GM18519 (cell line): ENCODE measurements at regions not wholly inside any gene's neighbourhood (a gene's known extent, or its start where the extent isn't known, plus 50 kb on each side); places are given as distances from the start of the nearest gene placed in this dataset.
"Not testable (repeated sequence)": the region's sequence is repeated elsewhere in the genome, so short reads cannot be mapped to it uniquely, and the experiment has no call there.

ENCODE experiments used
- ATAC-seq: cut with Tn5 transposase; IDR thresholded peaks from one replicate; pipeline ENCODE4 v1.9.1; 2021; ENCODE audit warnings: mild to moderate bottlenecking, moderate library complexity; ENCODE audit not compliant: unreplicated experiment, low FRiP score

DNA sequence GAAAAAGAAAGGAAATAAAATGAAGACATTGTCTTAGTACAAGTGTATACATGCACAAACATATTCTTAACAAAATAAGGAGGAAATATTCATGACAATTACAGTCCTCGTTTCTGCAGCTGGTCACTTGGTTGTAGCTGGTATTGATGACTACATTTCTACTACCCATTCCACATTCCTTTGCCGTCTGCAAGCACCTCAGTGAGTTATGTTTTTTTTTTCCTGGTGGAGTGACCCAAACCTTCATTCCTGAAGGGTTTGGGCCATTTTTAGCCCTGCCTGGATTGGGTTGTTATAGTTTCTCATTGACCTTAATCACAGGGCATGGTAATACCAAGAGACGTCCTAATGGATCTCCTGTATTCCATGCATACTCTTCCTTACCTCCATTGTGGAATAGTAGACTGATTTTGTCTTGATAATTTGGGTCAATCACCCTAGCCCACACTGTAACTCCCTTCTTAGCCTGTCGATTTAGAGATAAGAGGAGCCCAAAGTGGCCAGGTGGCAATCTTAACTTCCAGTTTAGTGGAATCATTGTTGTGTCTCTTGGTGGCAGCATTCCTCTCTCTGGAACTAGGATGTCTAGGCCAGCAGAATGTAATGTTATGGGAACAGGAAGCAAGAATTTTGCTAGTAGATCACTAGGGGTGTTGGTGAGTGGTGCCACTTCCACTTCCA, 86.4 kb upstream of the LCORL start:
- not testable (repeated sequence) for ATAC-seq

DNA sequence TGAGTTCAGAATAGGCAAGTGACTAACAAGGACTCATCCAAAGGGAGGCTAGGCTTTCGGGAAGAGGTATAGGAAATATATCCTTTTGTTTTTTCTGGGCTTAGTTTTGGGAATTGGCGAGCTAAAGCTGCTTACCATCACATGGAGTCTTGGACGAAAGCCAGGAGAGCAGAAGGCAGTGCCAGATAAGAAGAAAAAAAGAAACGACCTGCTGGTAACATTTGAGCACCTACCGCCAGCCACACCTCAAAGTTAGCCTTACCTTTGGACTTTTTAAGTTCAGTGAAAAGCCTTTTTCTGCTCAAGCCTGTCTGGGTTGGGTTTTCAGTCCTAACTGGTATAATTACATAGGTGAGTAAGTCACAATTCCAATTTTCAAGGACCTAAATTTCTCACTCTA, 85.1 kb upstream of the LCORL start:
- no peak for ATAC-seq

DNA sequence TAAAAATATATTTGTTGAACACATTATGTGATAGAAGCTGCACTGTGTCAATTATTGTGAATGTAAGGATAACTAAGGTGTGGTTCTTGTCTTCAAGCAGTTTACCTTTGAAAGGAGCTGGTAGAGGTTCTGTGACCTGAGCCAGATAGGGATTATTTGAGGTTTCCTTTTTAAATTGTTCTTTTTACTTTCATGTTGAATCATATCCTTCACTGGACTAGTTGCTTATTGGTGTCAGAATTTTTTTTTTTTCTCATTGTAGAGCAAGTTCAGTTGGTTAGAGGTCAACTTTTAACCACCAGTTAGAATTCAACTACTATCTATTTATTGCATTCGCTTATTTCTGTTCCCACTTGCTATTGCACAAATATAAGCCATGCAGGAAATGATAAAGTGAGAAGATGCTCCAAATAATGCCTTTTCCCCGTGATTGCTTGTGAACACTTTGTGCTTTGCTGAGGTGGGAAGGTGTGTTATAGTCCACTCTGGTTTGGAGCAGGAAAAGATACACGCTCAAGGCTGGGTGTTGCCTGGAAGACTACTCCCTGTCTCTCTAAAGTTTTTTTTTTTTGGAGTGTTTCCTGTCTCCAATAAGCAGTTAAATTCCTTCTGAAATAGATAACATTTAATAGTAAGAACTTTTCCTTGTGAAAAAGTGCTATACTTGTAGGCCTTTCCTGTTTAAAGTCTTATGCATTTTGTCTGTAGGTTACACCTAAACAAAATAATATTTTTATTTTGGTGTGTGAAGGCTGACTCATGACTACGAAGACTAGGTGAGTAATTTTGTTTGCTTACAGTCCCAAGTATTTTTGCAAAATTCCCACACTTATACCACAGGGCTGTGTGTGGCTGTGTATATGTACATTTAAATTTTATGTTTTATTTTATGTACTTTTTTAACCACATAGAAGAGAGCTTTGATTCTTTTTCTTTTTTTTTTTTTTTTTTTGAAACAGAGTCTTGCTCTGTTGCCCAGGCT, 83.8 kb upstream of the LCORL start:
- ATAC-seq = peak; percentile 80

DNA sequence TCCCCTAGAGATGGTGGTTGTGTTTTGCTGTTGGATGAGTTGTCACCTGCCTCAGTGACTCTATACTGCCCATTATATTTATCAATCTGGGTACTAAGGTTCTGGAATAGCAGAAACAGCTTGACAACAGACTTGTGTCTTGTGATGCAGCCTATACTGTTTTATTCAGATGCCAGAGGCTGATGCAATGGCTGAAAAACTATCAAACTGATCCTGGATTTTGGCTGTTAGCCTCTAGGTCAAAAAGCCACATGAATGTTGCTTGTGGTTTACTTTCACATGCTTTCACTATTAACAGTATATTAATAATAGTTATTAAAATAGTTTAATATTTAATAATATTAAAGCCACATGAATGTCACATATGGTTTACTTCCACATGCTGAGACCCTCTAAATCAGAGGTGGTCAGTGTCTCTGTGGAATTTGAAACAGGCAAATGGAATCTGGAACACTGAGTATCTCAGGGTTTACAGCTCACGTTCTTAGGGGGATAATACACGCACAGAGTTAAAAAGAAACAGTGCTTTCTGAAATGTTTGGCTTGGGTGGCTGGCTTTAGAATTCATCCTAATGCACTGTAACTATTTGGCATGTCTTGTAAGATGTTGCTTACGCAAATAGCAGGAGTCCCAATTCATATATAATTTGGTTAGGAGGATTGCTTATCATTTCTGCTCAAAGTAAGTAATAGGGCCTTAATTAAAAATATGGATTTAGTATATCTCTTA, 82.5 kb upstream of the LCORL start:
- ATAC-seq = no peak

- peak; percentile 44 for ATAC-seq
Observed at GRCh38 chr4:18100657-18101056, 79.1 kb upstream of the LCORL start.

GRCh38 chr4:18090447-18090846, 68.9 kb upstream of the LCORL start:
- not testable (repeated sequence) for ATAC-seq

- ATAC-seq = no peak
Observed at GRCh38 chr4:18082236-18082635, 60.7 kb upstream of the LCORL start.

GRCh38 chr4:18081708-18082107, 60.2 kb upstream of the LCORL start:
- no peak for ATAC-seq

DNA sequence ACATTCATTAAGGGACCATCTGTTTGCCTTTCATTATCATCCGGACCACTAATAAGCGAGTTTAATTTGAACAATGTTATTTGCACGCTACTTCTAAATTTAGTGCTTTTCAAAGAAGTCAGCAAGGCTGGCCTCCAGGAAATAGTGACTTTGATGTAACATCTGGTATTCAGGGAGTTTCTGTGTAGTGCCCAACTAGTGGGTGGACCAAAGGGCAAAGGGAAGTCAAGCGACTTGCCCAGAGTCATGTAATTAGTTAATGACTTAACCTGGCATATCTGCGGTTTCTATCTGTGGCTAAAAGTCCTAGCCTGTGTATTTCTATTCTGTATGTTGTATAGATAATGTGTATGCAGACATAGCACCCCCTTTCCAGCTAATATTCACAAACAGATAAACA, 56.3 kb upstream of the LCORL start:
- ATAC-seq = no peak

DNA sequence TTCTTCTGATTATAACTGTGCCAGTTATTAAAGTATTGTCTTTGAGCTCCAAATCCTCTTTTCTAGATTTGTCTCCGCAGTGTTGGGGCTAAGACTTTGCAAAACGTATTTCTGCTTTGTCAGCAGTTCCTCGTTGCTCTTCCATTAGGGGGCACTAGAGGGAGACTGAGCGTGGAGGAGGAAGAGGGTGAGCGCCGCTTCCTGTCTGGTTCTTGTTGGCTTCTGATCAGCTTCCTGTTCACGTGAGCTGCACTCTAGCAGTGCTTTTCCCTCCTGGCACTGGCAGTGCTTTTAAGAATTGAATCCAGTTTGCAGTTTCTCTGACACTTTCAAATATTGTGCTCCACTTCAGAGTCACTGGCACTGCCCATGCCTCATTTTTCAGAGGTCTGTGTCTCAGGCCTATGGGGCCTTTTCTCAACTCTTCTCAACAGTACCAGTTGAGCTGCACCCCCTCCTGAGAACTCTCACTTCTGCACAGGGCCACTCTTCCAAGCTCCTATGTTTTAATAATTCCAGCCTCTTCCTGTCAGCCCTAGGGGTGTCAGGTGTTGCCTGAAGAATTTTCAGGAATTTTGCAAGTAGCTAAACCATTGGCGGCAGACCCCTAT, 54.4 kb upstream of the LCORL start:
- no peak for ATAC-seq

GRCh38 chr4:18071894-18072293, 50.3 kb upstream of the LCORL start:
- ATAC-seq = no peak
